Transverse colon (tissue), 4 donors: ENCODE measurements at regions not wholly inside any gene's neighbourhood (a gene's known extent, or its start where the extent isn't known, plus 50 kb on each side); places are given as distances from the start of the nearest gene placed in this dataset.

Experiments
- DNase-seq: peaks from one replicate; pipeline ENCODE4 v3.0.0-alpha.2; 2019
- H3K27ac ChIP-seq, 4 donors: fragments of 200-600 bp; sonication (generic); 2 replicates each; pipeline ENCODE4 v1.5.1; 2016 to 2018; ENCODE audit warnings: inconsistent platforms in 4 of 4
- H3K27me3 ChIP-seq: fragments of 200-600 bp; sonication (generic); 2 replicates; pipeline ENCODE4 v1.5.1; 2017; ENCODE audit warnings: inconsistent platforms
- H3K36me3 ChIP-seq, 4 donors: fragments of 200-600 bp; sonication (generic); 2 replicates each; pipeline ENCODE4 v1.5.1; 2017 to 2019; ENCODE audit warnings: inconsistent platforms in 4 of 4
- H3K4me1 ChIP-seq, 4 donors: fragments of 200-600 bp; sonication (generic); 2 replicates each; pipeline ENCODE4 v1.5.1; 2017 to 2020; ENCODE audit warnings: inconsistent platforms in 4 of 4
- H3K4me3 ChIP-seq, 4 donors: fragments of 200-600 bp; sonication (generic); 1 replicate in 1 of 4; 2 replicates in 3 of 4; pipeline versions ENCODE4 v1.5.1 to v1.6.1; 2017 to 2019; ENCODE audit warnings: inconsistent platforms in 4 of 4
- H3K9me3 ChIP-seq, 2 donors: fragments of 200-600 bp; sonication (generic); 2 replicates each; pipeline ENCODE4 v1.5.1; 2017 to 2019; ENCODE audit warnings: inconsistent platforms in 2 of 2
- EP300 ChIP-seq: sonication (generic); formaldehyde crosslinking; IDR thresholded peaks from one replicate; pipeline ENCODE4 v1.6.1; 2017; ENCODE audit warnings: antibody characterized with exemption, low read depth
- POLR2A ChIP-seq: fragments of 450-650 bp; IDR thresholded peaks from one replicate; pipeline ENCODE4 v1.6.1; 2016; ENCODE audit warnings: antibody characterized with exemption, mild to moderate bottlenecking, moderate library complexity
- POLR2AphosphoS5 ChIP-seq, 3 donors: sonication (generic); formaldehyde crosslinking; IDR thresholded peaks; one replicate each; pipeline ENCODE4 v1.6.1; 2016; ENCODE audit warnings: antibody characterized with exemption in 3 of 3
- WGBS, 2 donors: methylation state at CpG; one replicate each; pipeline ENCODE4 v1.1.5; 2018; ENCODE audit warnings: low coverage in 1 of 2; 5-methylcytosine and 5-hydroxymethylcytosine counted together
- in situ Hi-C, 4 donors: fragments of 200-750 bp; cut with MboI; loops; one replicate each; pipeline versions ENCODE4 v1.15.0 to v1.15.1; 2017; ENCODE audit warnings: low sequenced_read_pairs in 3 of 4, low pct_ligation_motif_present in 1 of 4, low pct_unique_long_range_greater_than_20kb in 1 of 4
- intact Hi-C: fragments of 100-400 bp; cut with DNase I; formaldehyde crosslinking; loops from one replicate; pipeline ENCODE4 v1.15.1; 2023; ENCODE audit warnings: low total_unique reads
- TF ChIP-seq, protein P1 (sequence below), 5 experiments: fragments of 200-600 bp in 3 of 5; fragments of 450-650 bp in 2 of 5; sonication (generic) in 3 of 5; IDR thresholded peaks; 1 replicate in 2 of 5; 2 replicates in 3 of 5; pipeline ENCODE4 v1.5.1; 2016 to 2017; ENCODE audit warnings: antibody characterized with exemption in 5 of 5, inconsistent platforms in 3 of 5, mild to moderate bottlenecking in 2 of 5, moderate library complexity in 1 of 5

DNA sequence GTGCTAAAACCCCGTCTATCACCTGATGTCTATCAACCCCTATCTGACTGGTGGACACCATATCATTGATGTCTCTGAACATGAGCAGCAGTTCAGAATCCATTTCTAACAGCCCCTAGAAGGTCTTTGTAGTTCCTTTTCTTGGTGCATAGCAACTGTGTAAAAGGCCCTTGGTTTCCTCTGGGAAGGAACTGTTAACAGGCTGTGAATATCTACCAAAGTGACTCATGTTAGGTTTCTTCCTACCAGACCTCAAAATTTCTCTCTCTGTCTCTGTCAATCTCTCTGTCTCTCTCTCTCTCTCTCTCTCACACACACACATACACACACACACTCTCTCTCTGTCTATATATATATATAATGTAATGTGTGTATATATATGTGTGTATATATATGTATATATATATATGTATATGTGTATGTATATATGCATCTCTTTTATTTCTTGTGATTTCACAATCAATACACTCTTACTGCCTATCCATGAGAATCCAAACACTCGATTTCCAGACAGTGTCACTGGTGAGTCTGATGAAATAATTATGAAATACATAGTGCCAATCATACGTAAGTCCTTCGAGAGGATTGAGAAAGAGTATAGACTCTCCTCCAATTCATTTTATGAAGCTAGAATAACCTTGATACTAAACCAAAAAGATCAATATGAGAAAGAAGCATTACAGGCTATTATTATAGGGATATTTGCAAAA is 335.9 kb upstream of the SLCO3A1 start:
- DNase-seq, result no peak
- no peaks in the 10 kb centered on the region for H3K27me3 ChIP-seq
- no peak overlapping the region for H3K4me3 ChIP-seq
- H3K4me1 ChIP-seq, result peaks cover 0 to 11% (median 0%) of the 10 kb centered on the region in 4 donors
- no peak overlapping the region for H3K27ac ChIP-seq
- WGBS, 2 donors, result 69 to 84% methylated on average over 3 to 4 of the region's 4 CpGs
- in situ Hi-C loops, result no loop called here
- intact Hi-C loops, result no loop called here
- TF ChIP-seq, protein P1, sequence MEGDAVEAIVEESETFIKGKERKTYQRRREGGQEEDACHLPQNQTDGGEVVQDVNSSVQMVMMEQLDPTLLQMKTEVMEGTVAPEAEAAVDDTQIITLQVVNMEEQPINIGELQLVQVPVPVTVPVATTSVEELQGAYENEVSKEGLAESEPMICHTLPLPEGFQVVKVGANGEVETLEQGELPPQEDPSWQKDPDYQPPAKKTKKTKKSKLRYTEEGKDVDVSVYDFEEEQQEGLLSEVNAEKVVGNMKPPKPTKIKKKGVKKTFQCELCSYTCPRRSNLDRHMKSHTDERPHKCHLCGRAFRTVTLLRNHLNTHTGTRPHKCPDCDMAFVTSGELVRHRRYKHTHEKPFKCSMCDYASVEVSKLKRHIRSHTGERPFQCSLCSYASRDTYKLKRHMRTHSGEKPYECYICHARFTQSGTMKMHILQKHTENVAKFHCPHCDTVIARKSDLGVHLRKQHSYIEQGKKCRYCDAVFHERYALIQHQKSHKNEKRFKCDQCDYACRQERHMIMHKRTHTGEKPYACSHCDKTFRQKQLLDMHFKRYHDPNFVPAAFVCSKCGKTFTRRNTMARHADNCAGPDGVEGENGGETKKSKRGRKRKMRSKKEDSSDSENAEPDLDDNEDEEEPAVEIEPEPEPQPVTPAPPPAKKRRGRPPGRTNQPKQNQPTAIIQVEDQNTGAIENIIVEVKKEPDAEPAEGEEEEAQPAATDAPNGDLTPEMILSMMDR (IDR thresholded peaks at IDR 0.05), result no peak
- TF ChIP-seq POLR2A (no peak), EP300 (no peak), POLR2AphosphoS5 (IDR thresholded peaks at IDR 0.05) (no peak)
- no peaks in the 10 kb centered on the region for H3K9me3 ChIP-seq
- no peaks in the 10 kb centered on the region for H3K36me3 ChIP-seq

DNA sequence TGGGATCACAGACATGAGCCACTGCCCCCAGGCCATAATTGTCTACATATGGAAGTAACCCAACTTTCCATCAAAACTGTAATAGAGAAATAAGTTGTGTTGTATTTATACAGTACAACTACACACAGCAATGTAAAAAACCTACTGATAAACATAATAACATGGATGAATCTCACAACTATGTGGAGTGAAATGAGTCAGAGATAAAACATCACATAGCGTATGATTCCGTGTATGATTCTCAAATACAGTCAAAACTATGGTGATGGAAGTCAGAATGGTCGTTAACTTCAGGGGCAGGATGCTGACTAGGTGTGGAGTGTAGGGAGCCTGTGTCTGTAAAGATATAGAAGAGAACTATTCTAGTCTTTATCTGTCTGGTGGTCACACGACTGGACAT is 332.7 kb upstream of the SLCO3A1 start:
- no peak for DNase-seq
- Histone ChIP-seq H3K9me3 (no peaks in the 10 kb centered on the region), H3K27me3 (no peaks in the 10 kb centered on the region), H3K4me1 (peaks cover 0 to 11% (median 0%) of the 10 kb centered on the region in 4 donors), H3K4me3 (no peak overlapping the region), H3K36me3 (no peaks in the 10 kb centered on the region), H3K27ac (no peak overlapping the region)
- in situ Hi-C loops (no loop called here), intact Hi-C loops (no loop called here)
- WGBS, 2 donors, result 47 to 84% methylated on average over 4 of the region's 4 CpGs
- no peak for TF ChIP-seq EP300
- no peak for TF ChIP-seq POLR2AphosphoS5 (IDR thresholded peaks at IDR 0.05)
- TF ChIP-seq, protein P1 (IDR thresholded peaks at IDR 0.05), result no peak
- TF ChIP-seq POLR2A, result no peak

DNA sequence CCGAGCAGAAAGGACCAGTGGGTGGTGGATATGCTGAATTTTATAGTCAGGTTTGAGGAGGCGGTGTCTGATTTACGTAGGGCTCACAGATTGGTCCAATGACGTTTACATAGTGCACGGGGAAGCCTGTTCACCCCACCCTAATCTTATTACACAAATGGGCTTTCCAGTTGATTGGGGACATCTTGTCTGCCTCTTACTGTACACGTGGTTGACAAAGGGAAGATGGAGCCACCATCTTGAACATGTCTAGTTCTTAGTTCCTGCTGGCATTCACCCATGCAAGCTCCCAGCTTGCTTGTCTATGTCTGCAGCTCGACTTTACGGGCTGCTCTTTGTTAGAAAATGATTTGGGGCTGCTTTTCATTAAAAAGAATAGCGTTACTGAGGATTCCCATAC is 332.0 kb upstream of the SLCO3A1 start:
- no peaks in the 10 kb centered on the region for H3K27me3 ChIP-seq
- TF ChIP-seq, protein P1 (IDR thresholded peaks at IDR 0.05), result no peak
- no peak for TF ChIP-seq POLR2AphosphoS5 (IDR thresholded peaks at IDR 0.05)
- no peak for TF ChIP-seq POLR2A
- no peak for TF ChIP-seq EP300
- intact Hi-C loops, result no loop called here
- WGBS, 2 donors, result 71 to 73% methylated on average over 6 to 9 of the region's 9 CpGs
- in situ Hi-C loops, result no loop called here
- no peaks in the 10 kb centered on the region for H3K9me3 ChIP-seq
- DNase-seq, result no peak
- peaks cover 0 to 9% (median 0%) of the 10 kb centered on the region in 4 donors for H3K4me1 ChIP-seq
- no peak overlapping the region for H3K4me3 ChIP-seq
- H3K27ac ChIP-seq, result no peak overlapping the region
- no peaks in the 10 kb centered on the region for H3K36me3 ChIP-seq

DNA sequence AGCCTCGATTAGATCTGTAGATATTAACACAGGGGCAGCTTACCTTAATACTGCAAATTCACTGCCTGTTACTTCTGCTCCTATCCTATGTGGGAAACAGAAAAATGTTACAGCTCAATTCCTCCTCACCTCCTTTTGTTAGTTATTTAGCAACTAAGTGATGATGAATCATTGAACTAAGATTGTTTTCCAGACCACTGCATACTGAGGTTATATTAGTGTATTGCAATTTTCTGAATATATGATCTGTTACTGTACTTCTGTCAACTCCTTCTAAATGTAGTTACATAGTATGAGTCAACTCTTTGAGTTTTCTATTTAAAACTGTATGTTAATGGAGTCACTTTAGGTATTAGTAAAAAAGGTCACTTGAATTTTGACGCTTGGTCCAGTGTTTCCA is 331.5 kb upstream of the SLCO3A1 start:
- WGBS, 2 donors, result 72 to 81% methylated on average over 2 of the region's 2 CpGs
- in situ Hi-C loops, result no loop called here
- no peak for DNase-seq
- Histone ChIP-seq H3K36me3 (no peaks in the 10 kb centered on the region), H3K27ac (no peak overlapping the region), H3K4me1 (peaks cover 0 to 5% (median 0%) of the 10 kb centered on the region in 4 donors), H3K27me3 (no peaks in the 10 kb centered on the region), H3K4me3 (no peak overlapping the region), H3K9me3 (no peaks in the 10 kb centered on the region)
- TF ChIP-seq POLR2A (no peak), EP300 (no peak), POLR2AphosphoS5 (IDR thresholded peaks at IDR 0.05) (no peak)
- TF ChIP-seq, protein P1 (IDR thresholded peaks at IDR 0.05), result no peak
- intact Hi-C loops, result no loop called here
